Superior temporal gyrus (tissue), 1 donor: ENCODE measurements at regions not wholly inside any gene's neighbourhood (a gene's known extent, or its start where the extent isn't known, plus 50 kb on each side); places are given as distances from the start of the nearest gene placed in this dataset.
"Not testable (repeated sequence)": the region's sequence is repeated elsewhere in the genome, so short reads cannot be mapped to it uniquely, and the experiment has no call there.

Source experiments
- DNase-seq: peaks from one replicate; pipeline ENCODE4 v3.0.0-alpha.2; 2016; ENCODE audit errors: extremely low spot score

DNA sequence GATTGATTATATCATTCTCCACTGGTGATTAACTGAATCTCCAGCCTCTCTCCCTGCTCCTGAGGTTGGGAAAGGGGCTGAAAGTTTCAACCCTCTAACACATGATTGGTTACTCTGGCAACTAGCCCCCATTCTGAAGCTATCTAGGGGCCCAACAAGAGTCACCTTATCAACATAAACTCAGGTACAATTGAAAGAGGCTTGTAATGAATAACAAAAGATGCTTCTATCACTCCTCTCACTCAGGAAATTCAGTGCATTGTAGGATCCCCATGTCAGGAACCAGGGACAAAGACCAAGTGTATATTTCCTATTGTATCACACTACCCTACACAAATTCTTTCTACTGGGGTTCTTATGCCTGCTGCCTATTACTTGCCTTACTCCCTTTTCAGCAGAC lies 123.9 kb upstream of the SLC13A1 start:
- DNase-seq: no peak

DNA sequence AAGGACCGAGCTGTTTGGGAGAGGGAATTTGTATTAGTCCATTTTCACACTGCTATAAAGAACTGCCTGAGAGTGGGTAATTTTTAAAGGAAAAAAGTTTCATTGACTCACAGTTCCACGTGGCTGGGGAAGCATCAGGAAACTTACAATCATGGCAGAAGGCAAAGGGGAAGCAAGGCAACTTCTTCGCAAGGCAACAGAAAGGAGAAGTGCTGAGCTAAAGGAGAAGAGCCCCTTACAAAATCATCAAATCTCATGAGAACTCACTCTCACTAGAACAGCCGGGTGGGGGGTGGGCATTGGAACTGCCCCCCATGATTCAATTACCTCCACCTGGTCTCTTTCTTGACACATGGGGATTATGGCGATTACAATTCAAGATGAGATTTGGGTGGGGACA lies 121.8 kb upstream of the SLC13A1 start:
- not testable (repeated sequence) for DNase-seq

DNA sequence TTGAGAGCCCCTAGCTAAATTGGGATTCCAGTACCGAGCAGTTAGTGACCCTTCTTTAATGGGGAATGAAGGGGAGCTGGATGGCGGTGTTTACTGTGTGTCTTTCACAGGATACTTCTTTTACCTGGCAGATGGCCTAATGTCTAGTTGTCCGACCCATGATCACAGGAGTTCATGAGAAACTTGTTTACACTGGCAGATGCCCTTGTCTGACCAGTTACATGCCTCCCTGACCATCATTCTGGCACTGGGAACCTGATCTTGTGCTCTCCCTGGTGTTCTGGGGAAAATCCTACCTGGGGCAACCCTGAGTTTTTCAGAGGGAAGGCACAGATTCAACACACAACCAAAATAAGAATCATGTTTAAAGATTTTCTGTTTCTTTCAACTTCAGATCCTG lies 120.1 kb upstream of the SLC13A1 start:
- DNase-seq: no peak

DNA sequence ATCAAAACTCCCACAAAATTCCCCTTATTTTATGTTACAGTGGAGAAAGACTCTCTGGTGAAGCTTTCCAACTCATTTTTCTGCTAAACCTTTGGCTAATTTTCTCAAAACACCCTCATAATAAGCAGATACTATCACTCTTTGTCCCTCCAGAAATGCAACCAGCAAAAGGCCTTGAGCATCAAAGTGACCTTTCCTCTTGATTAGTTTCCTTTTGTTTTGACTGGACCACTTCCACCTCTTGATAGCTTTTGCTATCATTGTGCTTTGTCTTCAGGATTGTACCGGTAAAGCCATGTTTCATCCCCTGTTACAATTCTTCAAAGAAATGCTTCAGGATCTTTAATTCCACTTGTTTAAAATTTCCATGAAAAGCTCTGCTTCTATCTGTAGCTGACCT lies 115.1 kb upstream of the SLC13A1 start:
- DNase-seq: no peak

DNA sequence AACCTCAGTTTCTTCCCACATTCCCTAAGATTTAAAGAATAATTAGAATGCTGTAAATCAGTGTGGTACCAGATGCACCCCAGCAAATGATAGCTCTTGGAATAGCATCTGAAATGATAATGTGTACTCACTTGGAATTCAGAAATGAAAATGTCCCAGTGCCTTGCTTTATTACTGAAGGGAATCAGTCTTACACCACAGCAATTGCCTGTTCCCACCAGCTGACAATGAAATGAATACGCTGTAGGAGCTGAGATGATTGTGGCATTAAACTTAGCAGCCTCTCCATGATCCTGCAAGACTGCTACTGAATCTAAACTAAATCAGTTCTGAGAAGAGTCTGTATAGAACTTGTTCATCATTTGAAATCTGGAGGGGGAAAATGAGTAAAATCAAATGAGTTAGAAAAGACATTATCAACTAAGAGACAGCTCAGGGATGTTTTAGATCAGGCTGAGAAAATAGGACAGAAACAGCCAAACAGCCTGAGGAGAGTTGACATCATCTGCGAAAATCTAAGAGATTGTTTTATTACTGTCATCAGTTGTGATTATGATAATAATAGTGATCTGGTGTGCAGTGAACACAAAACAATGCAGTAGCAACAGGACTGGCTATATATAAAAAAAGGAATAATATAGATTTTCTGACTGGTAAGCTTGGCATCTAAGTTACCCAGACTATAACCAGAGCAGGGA lies 108.6 kb upstream of the SLC13A1 start:
- DNase-seq: no peak

DNA sequence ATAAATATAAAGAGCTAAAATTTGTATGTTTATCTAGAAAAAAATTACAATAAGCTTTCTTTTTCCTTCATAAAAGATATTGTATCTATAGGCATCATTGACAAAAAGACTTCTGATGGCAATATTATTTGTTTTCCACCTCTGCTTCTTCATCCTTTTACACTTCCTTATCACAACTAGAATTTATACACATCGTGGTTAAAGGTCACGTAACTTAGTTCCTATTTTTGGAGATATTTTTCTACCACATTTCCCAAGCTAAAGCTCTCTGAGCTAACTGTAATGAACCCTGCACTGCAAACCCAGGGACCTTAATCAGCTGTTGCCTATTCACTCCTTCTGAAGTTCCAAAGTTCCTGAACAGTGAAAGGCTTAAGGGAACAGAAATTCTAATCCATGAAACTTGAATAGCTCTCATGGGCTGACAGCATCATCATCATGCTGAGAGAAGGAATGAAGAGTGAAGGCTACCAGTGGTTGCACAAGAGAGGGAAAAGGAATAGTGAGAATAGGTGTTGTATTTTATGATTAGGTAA lies 106.1 kb upstream of the SLC13A1 start:
- no peak for DNase-seq

DNA sequence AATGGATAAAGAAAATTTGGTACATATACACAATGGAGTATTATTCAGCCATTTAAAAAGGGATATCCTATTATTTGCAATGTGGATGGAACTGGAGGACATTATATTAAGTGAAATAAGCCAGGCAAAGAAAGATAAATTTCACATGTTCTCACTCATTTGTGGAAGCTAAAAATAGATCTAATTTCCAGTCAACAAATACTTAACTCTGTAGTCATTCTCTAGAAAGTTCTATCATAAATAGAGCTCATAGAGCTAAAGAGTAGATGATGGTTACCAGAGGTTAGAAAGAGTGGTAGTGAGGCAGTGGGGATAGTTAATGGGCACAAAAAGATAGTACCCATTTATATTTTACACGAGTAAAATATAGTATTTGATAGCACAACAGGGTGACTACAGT lies 104.2 kb upstream of the SLC13A1 start:
- DNase-seq: no peak

DNA sequence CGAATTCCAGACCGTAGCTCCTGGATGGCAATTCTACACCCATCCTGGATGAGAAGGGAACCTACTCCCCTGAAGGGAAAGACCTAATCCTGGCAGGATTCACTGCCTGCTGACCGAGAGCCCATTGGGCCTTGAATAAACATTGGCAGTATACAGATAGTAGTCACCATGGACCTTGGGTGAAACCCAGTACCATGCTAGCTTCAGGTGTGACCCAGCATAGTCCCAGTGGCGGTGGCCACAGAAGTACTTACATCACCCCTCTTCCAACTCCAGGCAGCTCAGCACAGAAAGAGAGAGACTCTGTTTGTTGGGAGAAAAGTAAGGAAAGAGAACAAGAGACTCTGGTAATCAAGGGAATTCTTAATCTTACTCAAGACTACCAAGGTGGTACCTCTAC lies 97.2 kb upstream of the SLC13A1 start:
- DNase-seq: no peak

DNA sequence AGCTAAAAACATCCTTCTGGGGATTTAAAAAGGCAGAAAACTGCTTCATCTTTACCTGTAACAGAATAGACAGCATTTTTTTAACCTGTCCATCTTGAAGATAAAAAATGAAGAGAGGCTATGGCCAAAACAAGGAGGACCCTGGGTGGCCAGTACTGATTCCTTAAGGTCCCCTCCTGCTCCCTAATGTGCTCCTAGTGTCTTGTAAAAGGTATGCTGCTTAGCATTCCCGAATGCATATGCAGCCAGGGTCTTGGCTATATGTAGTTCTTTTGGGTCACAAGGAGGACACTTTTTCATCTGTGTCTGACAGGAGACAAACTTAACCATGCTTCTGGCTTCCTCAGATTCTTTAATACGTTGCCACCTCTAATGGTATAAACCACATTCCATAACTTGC lies 93.9 kb upstream of the SLC13A1 start:
- no peak for DNase-seq

DNA sequence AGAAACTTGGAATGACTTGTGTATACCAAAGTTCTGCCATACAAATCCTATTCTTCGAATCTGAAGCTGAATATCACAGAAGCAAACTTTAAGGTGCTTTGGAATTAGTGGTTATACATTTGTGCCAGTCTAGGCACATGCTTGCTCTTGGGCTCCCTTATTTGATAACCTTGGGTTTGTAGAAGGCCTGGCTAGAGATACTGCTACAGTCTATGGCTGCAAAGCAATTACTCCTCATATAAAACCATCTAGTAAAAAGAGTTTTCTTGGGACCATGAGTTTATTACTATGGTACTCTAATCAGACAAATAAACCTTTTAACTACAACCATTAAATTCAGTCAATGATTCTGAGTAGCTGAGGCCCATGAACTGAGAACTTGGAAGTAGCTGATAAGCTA lies 92.5 kb upstream of the SLC13A1 start:
- DNase-seq: no peak

DNA sequence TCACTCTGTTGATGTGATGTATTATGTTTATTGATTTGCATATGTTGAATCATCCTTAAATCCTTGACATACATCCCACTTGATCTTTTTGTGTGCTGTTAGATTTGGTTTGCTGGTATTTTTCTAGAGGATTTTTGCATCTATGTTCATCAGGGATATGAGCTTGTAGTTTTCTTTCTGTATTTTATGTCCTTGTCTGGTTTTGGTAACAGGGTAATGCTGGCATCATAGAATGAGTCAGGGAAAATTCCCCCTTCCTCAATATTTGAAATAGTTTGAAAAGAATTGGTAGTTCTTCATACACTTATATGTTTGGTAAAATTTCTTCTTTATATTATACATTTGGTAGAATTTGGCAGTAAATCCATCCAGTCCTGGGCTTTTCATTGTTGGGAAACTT lies 89.4 kb upstream of the SLC13A1 start:
- no peak for DNase-seq

DNA sequence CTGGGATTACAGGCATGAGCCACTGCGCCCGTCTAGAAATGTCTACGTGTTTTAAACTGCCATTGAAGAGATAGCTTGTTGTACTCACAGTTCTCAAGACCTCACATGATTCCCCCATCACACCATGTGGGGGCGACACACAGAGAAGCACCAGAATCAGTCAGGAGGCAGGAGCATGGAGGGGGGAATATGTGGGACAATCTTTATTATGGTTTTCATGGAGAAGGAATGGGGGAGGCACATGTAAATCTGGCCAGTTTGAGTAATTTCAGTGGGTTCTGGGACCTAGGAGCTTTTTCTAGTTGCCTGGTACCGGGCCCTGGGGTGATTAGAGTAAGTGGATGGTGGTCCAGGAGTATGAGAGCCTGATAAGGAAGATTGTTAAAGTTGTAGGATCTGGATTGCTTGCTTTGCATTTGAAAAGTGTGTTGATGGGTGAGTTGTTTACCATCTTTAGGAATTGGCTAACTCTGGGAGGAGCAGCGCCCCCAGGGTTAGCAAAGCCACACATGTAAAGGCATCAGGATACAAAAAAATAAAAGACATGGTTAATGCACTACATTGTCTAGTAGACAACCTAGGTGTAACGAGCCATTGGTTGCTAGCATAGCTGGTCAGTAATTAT lies 85.4 kb upstream of the SLC13A1 start:
- DNase-seq: no peak

DNA sequence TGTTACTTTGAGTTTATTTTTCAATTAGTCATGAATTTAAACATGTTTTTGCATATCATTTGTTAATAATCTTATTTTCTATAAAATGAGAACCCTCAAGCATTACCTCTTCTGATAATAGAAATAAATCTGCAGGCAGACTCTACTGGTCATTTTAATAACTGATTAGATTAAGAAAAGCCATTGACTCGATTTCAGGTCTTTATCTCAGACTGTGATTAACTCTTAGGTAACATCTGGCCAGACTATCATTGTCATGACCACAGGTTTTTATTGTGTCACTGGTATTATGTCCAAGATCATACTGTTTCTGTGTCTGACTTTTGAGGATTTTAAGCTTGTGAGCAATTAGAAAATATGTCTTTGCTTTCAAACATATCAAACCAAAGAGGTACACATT lies 83.6 kb upstream of the SLC13A1 start:
- DNase-seq: no peak

DNA sequence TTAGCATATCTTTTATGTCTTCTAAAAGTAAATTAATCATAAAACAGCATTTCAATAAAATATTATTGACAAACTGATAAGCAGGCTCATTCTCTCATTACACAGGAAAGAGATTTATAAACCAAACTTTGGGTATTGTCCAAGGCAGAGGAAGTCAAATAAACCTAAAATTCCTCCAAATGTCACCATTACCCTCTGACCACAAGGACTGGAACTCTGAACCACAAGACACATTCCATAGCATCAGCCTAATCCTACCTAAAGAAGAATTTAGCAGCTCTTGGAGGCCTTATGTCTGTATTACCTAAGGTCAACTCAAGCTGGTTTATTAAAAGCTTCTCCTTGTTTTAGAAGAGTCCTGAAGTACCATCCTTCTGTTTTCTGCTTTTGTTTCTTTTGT lies 82.4 kb upstream of the SLC13A1 start:
- DNase-seq: no peak

DNA sequence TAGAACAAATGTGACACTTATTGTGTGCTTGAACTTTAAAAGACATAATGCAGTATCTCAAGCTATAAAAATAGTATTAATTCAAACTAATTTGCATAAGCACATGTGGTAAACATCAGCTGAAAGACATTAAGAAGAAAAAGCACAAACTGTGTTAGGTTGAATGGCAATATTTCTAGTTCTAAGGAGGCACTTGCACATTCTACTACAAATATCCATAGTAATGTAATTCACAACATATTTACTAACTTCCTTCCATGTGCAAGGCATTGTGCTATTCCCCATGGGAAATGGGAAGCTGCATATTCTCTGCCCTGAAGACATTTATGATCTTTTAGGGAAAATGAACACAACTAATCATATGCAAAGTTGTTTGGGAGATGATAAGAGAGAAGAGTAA lies 80.2 kb upstream of the SLC13A1 start:
- DNase-seq: no peak

DNA sequence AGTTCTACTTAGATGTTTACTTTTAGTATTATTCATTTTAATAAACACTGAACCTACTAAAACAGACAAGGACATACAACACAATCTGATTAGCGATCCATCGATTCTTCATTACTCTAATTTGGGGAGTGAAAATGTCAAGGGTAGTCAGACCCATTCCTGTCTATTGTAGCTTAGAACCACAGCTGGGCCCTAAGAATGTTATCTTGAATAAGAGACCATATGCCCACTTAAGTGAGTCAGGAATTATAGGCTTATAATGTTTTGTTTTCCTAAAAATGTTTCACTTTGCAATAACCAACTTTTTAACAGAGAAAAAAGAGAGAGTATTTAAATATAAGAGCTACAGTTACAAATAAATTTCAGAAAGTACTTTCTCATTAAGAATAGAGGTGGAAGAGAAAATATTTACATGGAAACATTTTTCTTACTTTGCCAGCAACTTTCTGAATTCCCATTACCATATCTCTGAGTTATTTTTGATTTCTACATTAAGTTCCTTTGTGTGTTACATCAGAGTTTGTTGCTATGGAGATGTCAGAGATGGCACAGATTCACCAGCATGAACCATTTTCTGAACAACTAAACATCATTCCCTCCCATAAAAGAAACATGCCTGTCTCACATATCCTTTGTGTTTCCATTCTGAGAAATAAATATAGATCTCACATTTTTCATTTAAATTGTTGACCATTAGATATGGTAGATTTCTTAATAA lies 75.4 kb upstream of the SLC13A1 start:
- peak; percentile 44 for DNase-seq

DNA sequence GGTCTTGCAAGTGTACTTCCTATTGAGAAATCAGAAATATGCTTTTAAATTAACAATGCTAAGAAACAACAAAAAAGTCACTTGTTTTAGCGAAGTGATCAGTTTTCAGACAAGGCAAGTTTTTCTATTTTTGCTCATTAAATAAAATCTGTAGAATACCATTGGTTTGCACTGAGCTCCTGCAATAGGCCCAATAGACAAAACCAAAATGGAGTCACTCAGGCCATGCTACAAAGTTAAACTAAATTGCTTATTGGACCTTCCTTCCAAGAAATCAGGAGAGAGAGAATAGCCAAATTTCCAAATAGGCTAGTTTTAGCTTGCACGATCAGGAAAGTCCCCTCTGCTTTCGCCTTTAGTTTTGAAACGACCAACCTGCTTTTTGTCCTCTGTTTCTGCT lies 73.4 kb upstream of the SLC13A1 start:
- no peak for DNase-seq

DNA sequence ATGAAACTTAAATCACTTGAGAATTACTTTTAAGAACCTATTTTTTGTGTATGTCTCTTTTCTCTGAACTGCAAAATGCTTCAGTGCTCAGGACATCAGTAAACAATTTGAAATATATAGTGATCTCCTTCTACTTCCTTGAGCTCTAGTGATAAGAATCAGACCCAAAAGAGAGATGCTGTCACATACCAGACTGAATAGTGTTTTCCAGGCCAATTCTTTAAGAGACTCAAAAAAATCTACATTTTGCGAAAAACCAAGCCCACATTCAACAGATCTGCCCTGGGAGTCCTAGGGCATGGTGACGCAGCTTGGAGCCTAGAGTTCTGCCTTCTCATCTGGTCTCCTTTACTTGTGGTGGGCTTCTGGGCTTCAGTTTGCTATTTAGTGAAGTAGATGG lies 72.1 kb upstream of the SLC13A1 start:
- DNase-seq: no peak

DNA sequence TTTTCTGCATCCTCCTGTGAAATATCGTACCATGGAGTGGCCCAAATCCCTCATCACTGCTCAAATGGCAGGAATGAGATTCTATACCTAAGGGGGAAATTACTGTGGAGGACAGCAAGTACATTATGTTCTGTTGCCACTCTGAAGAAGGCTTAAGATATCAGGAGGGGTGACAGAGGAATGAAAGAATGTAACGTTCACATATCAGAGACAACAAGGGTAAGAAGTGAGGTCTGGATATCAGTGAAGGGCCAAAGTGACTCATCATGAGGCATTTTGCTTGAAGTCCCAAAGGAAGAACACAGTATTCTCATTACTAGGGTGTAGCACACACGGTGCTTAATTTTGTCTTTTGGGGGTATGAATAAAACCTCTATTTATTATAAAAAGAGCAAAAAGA lies 71.5 kb upstream of the SLC13A1 start:
- DNase-seq: no peak

DNA sequence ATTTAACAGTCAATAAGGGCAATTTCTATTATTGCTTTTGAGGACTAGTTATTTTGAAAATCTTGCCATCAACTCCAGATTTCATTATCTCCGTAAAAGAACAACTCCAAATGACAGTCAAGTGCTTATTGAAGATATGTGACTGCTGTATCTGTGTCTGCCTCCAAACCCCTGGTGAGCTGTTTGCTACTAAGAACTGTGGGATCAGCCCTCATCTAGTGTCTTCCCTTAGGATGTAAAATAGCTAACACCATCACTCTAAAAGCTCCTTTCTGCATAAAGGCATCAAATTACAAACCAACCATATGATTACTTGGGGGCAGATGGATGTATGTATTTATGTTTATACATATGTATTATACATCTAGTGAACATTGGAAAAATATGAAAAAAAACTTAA lies 70.8 kb upstream of the SLC13A1 start:
- no peak for DNase-seq

DNA sequence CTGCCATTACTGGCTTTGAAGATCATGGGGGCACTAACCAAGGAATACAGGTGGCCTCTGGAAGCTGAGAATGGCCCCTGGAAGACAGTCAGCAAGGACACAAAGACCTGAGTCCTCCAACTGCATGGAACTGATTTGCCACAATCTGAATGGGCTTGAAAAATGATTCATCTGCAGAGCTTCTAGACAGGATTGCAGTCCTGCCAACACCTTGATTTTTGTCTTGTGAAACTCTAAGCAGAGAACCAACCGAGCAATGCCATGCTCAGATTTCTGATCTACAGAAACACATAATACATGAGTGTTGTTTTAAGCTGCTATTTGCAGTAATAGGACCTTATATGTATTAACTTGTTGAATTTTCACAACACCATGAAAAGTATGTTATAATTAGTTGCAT lies 66.1 kb upstream of the SLC13A1 start:
- no peak for DNase-seq

DNA sequence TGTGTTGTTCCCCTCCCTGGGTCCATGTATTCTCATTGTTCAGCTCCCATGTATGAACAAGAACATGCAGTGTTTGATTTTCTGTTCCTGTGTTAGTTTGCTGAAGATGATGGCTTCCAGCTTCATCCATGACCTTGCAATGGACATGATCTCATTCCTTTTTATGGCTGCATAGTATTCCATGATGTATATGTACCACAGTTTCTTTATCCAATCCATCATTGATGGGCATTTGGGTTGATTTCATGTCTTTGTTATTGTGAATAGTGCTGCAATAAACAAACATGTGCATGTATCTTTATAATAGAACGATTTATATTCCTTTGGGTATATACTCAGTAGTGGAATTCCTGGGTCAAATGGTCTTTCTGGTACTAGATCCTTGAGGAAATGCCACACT lies 65.1 kb upstream of the SLC13A1 start:
- DNase-seq: not testable (repeated sequence)

DNA sequence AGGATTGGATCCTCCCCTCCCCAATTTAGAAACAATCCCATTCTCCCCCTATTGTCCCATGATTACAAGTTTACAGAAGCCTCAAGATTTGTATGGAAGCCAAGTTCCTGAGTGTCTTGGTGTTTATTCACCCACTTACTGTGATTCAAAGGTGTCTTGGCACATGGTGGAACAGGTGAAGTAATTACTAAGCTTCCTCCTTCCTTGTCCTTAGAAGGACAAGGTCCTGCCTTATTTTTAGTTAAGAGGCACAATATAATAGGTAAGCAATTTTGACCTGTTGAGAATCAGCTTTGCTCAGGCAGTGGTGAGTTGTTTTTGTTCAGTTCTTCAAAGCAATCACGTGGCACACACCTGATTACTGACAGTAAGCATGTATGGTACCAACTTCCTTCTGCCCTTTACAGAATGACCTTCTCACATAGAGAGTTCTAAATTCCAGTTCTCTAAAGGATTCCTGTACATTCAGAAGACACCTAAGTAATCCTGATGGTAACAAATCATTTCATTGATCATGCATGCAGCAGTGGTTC lies 60.7 kb upstream of the SLC13A1 start:
- DNase-seq: no peak
